Stimulated activated CD8-positive, alpha-beta memory T cell treated with anti-CD3 and anti-CD28 coated beads, Interleukin-2, amount 100 ng/mL, for 48 hours (primary cell): ENCODE measurements at regions not wholly inside any gene's neighbourhood (a gene's known extent, or its start where the extent isn't known, plus 50 kb on each side); places are given as distances from the start of the nearest gene placed in this dataset.

Experiments
- DNase-seq, 2 donors: peaks; one replicate each; pipeline ENCODE4 v3.0.0-alpha.2; 2020; ENCODE audit warnings: low read depth in 2 of 2

DNA sequence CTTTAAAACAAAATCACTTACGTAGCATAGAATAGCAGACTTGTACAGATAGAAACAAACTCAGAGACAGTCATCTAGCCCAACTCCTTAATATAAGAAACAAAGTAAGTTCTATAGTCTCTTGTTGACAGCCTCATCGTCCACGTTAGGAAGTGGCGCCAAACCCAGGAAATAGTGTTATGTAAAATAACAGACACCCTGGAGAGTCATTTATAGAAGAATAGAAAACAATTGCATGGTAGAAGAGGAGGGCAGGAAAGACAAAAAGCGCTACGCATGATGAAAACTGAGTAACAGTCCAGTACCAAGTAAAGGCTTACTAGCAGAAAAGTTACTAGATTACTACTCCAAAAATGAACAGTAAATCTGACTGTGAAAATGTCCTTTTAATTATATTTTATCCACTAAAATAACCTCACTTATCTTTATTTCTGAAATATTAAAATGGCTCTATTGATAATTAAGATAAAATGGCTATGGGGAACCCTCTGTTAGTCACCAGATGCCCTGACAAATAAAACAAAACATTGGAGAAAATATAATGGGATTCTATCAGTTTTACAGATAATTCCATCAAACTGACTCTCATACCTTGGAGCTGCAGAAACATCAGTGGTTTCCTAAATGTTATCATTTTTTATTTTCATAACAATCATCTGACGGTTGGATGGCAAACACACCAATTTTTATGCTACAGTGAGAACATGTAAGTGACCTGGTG, 434.0 kb upstream of the C9orf72 start:
- DNase-seq = no peak

DNA sequence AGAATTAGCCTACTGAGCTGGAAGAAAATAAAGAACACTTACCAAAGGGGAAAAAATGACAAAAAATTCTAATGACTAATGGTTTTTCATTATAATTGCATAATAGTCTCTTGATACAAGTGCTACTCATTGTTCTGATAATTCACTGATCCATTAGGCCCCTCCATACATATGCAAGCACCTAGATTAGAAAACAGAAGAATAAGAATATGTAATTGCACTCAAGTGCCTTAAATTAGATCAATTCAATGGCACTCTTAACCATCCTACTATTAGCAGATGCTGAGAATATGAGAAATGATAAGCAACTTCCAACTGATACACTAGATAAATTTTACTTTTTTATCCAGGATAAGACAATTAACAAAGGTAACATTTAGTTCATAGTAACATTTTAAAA, 440.9 kb upstream of the C9orf72 start:
- no peak for DNase-seq

DNA sequence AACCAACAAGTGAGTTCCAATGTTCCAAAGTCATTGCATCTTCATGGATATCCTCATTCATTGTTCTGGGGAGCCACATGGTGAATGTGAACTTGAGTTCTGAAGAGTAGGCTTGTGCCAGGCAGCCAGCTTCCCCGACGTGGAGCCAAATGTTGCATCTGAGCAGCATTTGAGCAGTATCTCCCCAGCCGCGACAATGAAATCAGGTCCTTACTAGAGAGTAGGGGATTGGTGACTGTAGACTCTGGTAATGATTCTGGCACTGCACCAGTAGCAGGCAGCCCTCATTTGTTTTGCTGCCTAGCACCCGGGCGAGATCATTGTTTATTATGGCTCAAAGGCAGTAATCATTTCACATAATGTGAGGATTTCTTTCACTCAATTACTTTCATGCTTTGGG, 451.4 kb upstream of the C9orf72 start:
- no peak for DNase-seq

DNA sequence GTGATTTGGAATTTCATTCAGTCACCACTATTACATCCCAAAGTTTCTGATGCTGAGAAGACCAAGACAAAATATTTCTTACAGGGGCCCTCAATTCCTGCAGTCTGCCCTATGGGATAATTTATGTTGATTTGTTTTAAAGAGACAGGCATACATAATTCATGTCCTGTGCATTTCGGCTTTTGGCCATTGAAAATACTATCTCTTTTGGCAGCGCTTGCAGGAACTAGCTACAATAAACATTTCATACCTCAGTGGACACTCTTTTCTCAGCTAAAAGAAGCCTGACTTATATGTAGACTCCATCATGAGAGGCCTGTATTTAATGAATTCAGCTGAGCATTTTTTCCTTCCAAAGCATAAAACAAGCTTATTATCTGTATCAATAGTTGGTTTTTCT, 451.9 kb upstream of the C9orf72 start:
- no peak for DNase-seq

DNA sequence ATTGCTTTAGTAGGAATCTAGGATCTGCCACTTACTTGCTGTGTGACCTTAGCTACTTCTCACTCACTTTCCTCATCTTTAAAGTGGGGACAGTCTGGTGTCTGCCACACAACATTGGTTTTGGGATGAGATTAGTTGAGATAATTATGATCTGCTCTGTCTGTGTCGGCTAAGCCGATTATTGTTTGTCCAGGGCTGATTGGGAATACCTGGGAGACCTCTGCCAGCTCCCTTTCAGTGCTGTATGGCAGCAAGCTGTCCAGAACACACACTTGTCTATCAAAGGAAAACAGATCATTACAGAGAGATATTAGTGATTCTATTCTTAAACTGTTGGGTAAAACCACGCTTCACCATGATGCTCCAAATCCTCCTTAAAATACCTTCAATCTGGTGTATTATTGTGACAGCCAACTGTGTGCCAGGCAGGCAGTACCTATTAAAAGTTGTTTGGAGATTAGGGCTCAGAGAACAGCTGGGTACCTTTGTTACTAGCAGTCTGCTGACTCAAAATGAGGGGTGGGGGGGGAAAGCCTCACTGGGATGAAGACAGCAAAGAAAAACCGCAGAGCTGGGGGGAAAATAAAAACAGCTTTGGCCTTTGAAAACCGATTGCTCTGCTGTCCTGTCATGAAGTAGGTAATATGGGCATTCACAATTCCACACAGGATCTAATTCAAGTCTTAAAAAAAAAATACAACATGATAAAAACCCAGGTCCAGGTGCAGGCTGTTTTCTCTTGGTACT, 458.4 kb upstream of the C9orf72 start:
- DNase-seq = no peak

DNA sequence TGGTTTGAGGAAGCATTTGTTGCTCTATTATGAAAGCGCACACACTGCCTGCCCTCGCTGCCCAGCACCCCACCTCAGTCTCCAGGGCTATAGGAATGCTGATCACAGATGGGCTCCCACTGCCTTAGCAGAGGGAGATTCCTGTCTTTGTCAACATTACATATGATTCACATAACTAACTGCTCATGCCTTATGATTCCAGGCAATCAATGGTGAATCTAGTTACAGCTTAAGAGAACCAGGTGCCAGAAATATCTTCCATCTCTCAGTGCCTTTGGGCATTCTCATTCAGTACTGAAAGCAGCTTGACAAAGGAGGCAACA, 458.9 kb upstream of the C9orf72 start:
- DNase-seq = no peak

DNA sequence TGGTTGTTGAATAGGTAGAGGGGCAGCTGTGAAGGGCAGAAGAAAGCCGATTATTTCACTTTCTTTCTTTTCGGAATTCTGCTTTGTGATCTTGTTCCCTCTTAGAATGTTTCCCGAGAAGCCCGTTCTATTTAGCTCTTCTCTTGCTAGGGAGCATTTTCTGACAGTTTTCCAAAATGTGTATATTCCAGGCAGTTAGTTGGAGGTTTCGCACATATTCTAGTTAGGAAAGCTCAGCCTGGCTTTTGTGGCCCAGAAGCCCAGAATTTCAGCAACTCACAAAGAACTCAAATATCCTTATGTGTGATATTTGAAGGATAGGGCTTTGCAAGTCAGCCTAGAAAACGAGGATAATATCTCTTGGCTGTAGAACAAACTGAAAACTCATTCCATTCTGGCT, 461.0 kb upstream of the C9orf72 start:
- DNase-seq = no peak

DNA sequence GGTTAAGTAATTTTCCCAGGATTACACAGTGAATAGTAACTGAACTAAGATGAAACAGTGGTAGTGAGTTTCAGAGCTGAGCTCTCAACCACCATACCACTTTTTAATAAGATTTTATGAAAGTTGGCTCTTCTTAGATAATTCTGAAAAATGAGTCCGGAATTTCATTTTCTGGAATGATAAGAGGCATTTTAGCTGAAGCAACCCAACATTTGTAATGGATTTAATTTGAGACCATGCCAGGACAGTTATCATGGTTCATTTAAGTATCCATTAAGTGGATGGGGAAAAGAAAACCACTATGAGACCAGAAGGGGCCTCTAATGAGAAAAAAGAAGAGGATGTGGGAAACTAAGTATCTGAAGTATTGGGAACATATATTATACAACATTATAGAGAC, 464.7 kb upstream of the C9orf72 start:
- DNase-seq = no peak

DNA sequence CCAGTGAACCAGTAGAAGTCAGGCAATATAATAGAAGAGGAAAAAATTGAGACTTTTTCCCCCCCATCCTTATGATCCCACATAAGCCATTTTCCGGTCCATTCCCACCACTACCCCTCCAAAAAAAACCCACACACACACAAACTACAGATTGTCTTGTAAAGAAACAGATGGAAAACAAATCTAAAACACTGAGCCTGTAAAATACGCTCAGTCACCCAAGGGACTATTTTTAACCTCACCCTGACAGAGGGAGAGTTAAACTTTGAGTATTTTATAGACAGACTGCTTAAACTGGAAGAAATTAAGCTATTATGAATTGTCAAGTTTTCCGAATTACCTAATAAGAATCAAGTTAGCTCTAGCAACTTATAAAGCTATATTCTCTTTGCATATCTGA, 471.8 kb upstream of the C9orf72 start:
- DNase-seq = no peak

DNA sequence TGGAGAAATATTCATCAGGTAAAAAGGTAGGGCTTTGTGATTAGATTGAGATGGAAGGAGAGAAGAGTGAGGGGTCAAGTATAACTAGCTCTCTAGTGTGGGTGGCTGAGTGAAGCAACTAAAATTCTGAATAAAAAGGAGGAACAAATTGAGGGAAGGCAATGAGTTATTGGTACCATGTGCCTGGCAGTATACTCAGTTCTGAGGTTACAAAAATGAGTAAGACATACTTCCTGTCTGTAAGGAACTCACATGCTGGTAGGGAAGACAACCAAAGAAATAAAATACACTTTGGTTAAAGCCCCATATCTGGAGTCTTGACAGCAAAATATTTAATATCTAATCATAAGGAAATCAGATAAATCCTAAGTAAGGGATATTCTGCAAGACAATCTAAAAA, 476.8 kb upstream of the C9orf72 start:
- DNase-seq = no peak

DNA sequence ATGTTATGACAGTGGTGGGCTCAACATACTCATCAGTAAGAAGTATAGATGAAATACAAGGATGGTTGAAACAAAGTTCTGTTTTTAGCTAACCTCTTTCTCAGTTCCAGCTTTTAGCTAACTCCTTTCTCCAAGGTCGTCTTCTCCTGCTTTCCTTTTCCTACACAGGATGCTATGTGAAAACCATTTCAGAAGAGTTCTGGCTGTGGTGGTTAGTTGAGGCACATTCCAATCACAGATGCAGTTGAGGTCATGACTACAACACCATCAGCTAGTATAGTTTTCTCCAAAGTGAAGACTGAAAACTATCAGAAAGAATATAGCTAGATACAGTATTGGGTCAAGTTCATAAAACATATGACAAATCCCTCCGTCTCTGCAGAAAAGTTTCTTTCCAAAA, 477.7 kb upstream of the C9orf72 start:
- no peak for DNase-seq

DNA sequence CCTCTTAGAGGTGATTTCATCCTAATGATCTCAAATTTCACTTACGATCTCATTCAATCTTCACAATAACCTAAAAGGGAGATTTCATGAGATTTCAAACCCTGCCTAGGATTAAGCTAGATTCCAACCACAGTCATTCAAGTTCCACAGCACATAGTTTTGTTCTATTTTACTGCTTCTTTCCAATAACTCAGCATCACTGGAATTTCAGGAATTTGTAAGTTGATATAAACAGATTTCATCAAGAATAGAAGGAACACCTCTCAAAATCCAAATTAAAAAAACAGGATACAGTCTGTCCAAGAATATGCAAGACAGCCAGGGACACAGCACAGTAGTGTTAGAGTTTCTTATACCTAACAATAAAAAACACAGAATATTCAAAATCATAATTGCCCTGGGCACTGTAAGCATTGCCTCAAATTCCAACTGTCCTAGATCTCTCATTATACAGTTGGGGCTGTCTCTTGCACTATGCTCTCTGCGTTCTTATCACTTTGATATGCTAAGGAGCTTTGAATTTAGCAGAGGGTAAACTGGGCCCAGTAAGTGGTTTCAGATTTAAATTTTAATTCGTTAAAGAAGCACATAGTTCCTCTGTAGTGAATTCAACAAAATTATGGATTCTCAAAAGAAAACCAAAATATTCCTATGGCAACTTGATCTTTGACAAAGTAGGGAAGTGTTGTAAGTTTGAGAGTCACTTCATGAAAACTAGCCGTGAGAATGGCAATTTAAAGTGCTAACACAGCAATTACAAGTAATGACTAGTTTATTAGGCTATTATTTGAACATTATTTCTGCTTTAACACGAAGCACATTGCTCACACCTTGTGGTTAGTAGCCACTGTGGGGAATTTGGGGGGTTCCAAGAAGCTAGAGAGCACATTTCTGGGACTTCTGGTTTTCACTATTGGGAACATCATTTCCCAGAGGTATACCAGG, 478.6 kb upstream of the C9orf72 start:
- no peak for DNase-seq

DNA sequence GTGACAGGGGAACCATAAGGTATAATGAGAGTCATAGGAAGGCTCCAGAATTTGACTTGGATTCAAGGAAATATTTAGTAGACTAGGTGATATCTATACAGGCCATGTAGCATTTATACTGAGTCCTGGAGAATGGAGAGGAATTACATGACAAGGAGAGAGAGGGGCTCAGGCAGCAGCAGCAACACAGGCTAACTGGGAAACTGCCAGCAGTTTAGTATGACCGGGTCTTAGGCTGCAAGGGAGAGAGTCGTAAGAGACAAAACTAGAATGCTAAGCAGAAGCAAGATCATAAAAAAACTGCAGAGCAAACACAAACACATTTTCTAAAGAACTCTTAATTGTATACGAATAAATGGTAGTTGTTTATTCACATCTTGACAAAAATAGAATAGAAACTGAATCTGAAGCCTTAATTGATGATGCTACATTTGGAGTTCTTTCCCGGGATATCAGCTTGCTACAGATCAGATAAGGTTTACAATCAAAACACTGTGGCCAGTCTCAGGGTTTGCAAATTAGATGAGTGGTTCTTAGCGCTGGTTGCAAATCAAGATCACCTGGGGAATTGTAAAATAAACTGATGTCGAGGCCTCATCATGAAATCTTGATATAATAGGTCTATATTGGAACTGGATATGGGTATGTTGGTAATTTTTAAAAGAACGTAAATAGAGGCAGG, 480.0 kb upstream of the C9orf72 start:
- DNase-seq = no peak

DNA sequence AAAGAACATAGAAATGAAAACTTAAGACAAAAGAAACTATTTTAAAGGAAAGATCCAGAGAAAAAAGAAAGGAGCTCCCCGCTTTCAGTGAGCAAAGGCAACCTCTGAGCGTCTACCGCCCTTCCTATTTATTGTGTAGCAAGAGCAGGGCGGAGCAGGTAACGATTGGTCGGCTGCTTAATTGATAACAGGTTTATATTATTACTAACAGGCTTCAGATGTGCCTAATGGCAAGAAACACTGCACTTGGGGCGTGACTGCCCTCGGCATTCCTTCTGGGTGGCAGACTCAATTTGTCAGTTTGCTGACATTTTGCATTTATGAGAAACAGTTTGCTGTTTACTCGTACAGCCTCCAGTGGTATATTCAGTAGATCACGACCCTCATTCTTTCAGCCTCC, 482.7 kb upstream of the C9orf72 start:
- no peak for DNase-seq

DNA sequence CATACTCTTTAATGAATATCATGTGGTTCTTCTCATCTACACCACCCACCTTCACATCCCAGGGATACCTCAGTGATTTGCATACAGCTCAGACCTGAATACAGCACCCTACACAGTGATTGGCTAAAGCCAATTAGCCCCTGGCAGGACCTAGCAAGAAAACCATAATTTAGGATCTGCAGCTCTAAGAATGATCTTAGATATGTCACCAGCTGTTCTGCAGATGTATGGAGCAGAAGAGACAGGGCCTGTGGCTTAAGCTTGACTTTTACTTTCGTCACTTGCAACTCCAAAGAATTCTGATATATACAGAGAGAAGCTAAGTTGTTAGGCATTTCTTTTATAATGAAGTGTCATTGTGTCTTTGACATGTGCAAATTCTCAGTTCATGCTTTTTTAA, 483.2 kb upstream of the C9orf72 start:
- DNase-seq = no peak

DNA sequence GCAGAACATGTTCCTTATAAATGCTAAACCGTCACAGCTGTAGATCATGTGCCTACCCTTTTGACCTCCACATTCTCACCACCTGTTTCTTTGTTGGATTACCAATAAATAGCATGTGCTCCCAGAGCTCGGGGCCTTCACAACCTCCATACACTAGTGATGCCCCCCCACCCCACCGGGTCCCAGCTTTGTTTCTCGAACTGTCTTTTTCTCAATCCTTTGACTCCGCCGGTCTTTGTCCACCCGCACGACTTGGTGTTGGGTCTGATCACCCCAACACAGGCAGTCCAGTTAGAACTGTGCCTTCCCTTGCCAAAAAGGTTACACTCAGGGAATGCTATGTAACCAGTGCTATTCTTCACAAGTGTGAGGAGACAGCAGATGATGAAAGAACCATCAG, 485.9 kb upstream of the C9orf72 start:
- DNase-seq = no peak

DNA sequence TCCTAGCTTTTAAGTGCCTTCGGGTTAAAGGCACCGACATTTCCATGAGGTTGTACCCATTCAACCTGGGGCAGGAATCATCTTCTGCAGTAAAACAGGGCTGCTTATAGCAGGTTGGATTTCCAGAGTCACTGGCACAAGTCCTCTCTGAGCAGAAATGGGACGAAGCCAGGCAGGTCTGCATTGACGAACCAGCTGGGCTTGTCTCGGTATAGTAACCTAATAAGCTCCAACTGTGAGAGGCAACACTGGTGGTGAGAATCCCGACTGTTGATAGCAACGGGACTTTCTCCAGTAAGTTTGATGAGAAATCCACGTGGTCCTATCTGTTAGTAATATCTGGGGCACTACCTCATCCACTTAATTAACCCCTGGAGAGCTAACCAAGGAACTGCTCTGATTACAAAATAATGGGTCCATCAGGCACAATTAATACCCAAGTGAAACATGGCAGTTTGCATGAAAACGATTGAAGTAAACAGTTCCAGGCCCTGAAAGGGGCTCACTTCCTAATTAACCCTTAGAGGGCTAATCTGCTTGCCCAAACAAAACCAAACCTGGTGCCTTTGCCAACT, 491.0 kb upstream of the C9orf72 start:
- no peak for DNase-seq

DNA sequence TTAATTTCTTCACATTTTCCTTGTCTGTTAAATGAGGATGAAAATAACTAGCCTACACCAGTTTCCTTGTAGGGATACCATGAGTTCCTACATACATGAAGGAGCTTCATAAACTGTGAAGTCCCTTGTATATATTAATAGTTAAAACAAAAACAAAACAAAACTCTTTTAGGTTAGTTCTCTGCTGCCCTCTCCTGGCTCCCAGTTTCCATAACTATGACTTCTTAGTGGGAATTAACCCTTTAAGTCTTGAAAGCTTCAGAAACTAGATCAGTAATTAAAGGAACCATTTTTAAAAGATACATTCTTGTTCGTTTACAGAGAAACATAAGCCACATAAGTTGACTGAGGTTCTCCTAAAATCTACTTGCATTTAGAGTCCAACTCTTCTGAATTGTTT, 500.0 kb upstream of the C9orf72 start:
- no peak for DNase-seq

DNA sequence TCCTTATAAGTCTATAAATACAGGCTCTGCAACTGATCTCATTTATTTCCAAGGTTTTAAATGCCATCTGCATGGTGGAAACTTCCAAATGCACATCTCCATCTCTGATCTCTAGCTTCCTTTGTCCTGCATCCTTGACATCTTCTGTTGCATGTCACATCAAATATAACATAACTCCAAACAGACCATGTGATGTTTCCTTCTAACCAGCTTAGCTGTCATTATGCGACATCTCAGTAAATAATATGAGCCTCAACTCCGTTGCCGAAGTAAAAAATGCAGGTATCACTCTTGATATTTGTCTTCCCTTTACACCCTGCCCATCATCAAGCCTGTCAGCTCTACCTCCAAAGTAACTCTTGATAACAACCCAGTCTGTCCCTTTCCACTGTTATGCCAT, 506.4 kb upstream of the C9orf72 start:
- DNase-seq = no peak

DNA sequence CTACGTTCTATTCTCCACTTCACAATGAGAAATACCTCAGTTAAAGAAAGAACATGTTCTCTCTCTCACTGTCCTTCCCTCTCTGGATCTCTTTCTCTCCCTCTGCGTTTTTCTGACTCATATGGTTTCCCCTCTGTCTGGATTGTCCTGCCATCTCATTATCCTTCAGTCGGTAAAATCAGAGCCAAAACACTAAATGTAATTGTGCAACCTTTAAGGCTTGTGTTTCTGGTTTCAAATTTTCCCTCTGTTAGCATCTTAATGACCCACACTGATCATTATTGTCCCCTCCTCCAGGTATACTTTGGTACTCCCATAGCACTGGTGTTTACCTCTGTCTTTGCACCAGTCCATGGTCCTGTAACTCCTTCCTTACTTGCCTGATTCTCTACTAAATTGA, 509.4 kb upstream of the C9orf72 start:
- DNase-seq = no peak

DNA sequence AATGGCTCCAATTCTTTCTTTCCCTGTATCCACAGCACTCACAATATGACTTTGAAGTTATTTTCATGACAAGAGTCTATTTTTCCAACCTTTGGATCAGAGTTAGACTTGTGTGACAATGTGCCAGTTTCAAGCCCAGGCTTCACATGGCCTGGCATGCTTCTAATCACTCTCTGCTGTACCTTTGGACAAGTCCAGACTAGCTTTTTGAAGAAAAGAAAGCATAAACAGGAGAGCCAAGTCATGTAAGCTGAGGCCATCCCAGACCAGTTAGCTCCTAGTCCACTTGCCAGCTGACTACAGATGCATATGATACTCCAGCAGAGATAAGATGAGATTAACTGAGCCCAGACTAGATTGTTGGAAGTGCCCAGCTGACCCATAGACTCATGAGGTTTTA, 513.6 kb upstream of the C9orf72 start:
- no peak for DNase-seq
